HG03439 (cell line): ENCODE measurements at regions not wholly inside any gene's neighbourhood (a gene's known extent, or its start where the extent isn't known, plus 50 kb on each side); places are given as distances from the start of the nearest gene placed in this dataset.

Experiments
- ATAC-seq: cut with Tn5 transposase; IDR thresholded peaks from one replicate; pipeline ENCODE4 v1.9.1; 2021; ENCODE audit warnings: mild to moderate bottlenecking, moderate library complexity; ENCODE audit not compliant: unreplicated experiment

DNA sequence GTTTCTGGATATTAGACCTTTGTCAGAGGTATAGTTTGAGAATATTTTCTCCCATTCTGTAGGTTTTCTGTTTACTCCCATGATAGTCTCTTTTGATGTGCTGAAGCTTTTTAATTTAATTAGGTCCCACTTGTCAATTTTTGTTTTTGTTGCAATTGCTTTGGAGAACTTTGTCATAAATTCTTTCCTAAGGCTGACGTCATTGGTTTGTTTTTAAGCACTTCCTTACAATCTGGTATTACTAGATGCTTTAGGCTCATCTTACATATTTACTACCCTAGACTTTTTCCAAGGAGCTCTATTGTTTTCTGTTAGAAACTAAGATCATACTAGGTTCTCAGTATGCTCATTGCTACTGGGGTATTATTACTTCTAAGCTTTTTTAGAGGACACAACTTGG lies 806.3 kb downstream of the PDHA2 start:
- ATAC-seq: no peak

DNA sequence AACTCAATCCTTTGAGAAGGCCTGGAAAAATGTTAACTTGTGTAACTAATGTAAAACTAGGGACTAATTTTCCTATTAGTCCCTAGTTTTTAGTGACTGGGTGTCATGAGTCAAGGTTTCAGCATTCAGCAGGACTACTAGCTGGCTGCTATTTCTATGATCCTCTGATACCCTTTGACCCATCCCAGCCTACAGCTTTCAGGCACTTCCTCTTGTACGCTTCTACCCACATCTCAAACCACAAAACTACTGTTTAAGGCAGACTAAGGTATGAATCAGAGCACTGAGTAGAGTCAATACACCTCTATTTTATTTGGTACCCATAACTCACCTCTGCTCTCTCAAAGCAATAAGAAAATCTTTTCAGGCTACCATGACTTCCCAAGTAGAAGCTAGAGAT lies 809.6 kb downstream of the PDHA2 start:
- no peak for ATAC-seq

DNA sequence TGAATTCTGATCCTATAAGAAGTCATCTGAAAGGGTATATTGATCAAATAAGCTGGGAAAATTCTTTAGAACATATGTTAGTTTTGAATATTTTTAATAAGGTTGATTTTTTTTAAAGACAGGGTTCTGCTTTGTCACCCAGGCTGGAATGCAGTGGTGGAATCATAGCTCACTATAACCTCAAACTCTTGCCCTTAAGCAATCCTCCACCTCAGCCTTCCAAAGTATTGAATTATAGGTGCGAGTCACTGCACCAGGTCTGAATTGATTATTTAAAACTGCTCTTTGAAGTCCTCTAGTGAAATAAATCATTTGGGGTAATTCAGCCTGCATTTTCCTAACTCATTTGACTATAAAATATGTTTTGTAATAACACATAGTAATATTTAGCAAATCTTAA lies 812.3 kb downstream of the PDHA2 start:
- no peak for ATAC-seq

DNA sequence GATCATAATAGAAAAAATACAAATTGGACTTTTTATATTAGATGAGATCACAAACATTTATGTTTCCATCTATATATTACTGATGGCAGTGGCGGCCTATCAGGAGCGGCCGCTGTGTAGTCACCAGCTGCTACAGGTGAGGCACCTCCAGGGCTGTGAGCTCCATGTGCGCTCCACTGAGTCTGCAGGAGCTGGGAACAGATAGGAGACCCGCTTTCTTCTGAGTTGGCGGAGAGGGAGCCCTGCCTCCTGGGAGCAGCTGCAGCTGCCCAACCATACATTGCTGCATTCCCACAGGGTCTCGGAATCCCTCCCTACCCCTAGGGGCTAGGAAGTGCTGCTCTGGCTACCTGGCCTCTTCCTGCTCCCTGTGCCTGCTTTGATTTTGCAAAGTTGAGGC lies 812.9 kb downstream of the PDHA2 start:
- ATAC-seq: no peak

DNA sequence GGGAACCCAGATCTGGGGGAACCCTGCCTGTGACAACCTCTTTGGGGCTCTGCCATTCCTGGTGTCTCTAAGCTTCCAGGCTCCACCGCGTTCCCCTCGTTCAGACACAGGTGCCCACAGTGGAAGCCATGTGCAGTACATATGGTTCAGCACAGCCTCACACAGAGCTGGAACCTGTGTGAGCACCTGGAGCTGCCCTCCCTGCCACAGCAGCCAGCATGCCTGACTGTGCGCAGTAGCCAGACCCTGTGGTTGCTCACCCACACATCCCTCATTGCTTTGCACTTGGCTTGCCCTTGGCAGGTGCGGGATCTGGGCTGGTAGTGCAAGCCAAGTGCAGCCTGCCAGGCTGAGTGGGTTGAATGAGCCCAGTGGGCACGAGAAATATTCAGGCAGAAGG lies 814.2 kb downstream of the PDHA2 start:
- ATAC-seq: no peak

DNA sequence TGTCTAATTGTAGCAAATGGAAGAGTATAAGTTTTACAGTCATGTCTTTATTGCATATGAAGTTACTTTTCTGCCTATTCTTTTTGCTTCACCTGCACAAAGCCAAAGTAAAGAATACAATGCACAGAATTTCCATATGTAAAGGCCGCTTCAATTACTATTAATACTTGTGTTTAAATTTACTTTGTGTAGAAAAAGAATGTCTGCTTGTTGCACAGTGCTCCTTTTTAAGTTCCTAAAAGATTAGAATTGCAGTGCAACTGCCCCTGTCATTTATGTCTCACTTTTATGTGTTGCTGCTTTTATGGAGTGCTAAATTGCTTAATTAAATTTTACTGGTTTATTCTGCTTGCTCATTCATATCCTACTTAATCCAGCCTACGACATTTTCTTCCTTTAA lies 830.5 kb downstream of the PDHA2 start:
- ATAC-seq: no peak

DNA sequence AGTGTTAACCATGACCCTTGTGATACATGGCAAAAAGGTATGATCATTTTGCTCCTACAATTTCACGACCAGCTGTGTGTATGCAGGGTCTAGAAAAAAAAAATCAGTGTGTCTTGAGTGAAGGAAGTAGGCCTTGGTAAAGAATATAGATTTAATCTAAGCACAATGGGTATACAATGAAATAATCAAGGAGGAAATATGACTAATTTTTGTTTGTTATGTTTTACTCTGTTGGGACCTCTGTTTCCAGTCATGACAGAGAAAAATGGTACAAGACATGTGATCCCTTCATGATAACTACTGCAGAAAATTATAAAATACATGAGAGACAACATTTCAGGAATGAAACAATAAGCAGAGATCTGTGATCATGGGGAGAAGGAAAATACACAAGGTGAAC lies 835.5 kb downstream of the PDHA2 start:
- ATAC-seq: no peak

DNA sequence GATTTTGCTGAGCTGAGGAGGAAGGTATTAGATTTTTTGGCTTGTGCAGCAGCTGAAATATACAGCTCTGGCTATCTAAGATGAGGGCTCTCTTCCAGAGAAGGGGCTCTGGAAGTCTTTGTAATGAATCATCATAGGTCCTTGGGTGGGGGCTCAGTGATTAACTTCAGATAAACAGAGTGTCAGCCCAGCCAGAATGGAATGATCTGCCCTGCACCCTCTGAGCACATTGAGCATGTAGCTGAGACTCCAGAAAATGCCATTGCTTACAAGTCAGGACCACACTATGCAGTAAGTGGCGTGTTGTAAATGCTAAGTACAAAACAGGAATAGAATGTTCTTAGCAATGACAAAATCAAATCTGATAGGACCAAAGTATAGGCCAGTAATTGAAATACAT lies 836.0 kb downstream of the PDHA2 start:
- no peak for ATAC-seq

DNA sequence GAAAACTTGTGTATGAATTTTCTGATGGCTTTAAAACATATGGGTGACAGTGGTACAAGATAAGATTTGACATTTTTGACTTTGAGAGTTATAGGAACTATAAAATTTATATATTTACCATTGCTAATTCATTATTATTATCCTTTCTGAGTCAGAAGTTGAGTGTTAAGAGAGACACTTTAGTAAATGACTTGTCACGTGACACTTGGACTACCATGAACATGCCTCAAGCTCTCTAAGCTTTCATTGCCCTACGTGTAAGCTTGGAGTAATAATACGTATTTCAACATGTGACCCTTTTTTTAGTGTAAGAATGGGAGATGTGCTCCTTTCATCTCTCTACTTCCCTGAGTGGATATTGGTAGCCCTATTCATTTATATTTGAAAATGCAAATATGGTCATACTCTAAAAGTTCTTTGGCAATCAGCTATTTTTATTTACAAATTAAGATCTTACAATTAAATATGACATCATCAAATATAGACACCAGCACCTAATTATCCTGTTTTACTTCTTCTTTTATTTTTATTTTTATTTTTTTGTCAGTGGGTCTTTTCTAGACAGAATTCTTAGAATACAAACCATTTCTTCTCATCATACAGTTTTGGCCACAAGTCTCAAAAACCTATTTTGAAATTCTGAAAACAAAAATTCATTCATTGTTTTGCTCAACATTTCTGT lies 837.0 kb downstream of the PDHA2 start:
- ATAC-seq: no peak

DNA sequence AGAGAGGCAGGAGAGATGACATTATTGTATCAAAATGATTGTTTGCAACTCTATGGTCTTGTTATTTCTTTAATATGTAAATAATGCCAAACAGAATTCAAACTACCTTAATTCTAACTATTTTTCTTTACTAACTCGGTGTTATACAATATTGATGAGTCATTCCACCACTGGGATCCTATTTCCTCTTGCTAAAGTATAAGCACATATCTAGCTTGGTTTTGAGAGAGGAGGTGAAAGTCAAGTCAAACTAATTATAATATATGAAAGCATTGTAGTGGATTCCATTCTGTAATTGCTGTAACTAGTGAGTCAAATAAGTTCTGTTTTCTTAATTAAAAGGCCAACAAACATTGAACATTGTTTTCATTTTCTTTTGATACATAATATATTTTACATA lies 837.6 kb downstream of the PDHA2 start:
- no peak for ATAC-seq

DNA sequence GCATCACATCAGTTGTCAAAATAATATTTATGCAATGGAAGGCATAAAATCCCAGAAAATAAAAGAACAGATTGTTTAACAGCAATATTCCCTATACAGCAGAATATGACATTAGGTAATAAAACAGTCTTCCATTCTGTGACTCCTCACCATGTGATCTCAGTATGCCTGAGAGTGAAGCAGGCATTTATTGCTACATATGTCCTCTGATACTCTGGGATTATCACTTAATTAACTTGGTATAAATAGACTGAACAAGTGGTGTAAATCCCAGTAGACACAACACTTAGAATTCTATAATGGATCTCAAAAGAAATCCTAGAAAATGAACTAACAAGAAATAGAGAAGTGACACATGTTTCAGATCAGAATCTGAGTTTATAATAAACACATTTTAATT lies 841.3 kb downstream of the PDHA2 start:
- ATAC-seq: no peak

DNA sequence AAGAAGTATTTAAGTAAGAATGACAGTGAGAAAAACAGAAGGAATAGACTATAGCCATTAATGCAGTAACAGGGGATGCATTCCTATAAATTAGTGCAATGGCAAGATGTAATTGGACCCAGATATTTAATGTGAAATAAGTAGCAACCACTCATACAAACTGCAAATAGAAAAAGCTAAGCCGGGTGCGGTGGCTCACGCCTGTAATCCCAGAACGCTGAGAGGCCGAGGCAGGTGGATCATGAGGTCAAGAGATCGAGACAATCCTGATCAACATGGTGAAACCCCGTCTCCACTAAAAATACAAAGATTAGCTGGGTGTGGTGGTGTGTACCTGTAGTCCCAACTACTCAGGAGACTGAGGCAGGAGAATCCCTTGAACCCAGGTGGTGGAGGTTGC lies 845.8 kb downstream of the PDHA2 start:
- ATAC-seq: no peak

DNA sequence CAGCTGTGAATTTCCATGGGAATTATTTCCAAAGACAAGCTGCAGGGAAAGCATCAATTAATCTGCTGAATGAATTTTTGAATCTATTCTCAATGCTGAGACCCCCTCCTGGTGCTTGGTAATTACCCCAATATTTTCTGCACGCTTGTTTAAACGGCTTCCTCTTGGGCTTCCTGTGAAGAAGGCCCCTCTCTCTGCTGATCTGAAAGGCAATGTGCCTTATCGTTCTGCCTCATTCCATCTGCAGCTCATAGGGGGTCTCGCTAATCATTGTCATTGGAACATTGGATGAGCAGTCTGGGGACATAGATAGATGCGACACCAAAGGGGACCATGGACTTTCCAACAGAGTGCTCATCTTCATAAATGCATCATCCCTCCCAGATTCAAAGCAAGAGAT lies 851.6 kb downstream of the PDHA2 start:
- ATAC-seq: no peak

DNA sequence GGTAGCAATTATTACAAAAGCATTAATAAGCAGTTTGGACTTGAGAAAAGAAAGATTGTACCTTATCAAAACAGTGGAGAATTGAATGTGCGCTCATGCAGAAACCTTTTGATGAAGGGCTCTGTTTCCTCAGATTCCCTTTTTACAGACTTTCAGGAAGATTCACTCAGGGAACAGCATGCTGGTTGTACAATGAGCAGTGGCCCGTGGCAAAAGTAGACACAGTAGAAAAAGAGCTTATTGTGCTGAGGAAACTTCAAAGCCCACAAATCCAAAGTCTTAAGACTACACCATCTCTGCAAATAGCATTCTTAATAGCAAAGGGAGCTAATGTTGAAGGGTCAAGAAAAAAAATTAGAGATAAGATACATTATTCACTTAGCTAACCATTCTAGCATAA lies 858.9 kb downstream of the PDHA2 start:
- ATAC-seq: no peak

DNA sequence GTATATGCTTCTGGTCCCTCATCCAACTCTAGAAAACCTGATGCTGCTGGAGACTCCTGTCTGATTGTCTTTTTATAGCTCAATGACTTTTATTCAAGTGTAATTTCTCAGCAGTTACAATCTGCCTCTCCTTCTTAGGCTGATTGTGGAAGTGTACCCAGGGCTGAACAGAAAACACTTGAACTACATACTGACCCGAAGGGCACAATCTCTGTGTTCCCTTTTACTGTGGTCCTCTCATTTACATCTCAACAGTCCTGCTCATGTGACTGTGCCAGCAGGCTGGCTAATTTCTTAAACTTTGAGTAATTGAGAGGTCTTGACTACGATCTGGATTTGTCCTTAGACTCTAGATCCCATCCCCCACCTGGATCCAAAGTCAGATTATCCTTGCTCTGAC lies 863.4 kb downstream of the PDHA2 start:
- ATAC-seq: no peak

DNA sequence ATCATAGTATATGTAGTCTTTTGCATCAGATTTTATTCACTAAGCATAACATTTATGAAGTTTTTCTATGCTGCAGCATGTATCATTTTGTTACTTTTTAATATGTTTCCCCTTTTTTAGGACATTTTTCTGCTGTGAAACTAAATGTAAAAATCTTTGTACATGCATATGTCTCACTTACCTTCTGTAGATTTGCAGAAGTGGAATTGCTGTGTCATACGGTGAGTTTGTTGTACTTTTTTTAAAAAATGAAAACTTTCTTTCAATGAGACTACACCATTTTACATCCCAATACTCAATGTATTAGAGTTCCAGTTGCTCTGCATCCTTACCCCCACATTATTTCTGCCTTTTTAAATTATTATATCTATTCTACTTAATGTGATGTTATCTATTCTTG lies 868.9 kb downstream of the PDHA2 start:
- no peak for ATAC-seq

DNA sequence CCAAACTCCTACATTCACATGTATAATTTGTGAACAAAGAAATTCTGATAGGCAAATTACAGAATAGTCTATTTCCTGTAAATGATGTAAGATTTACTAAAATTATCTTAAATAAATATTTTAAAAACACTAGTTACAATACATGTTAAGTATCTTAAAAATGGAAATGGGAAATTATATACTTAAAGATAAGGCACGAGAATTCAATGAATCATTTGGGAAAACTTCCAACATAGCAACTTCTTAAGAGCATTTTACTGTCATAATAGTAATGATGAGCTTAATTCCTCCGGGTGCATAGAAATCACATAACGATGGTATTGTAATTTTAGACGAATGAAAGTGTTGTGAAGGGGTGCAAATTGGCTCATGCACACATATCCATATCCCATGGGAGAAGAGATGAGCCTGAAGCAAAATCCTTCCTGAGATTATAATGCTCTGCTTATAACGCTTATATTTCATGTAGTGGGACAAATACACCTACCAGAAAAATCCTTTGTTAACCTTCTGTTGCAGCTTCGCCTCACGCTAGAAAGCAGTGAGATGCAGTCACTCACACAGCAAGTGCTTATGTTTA lies 873.5 kb downstream of the PDHA2 start:
- no peak for ATAC-seq

DNA sequence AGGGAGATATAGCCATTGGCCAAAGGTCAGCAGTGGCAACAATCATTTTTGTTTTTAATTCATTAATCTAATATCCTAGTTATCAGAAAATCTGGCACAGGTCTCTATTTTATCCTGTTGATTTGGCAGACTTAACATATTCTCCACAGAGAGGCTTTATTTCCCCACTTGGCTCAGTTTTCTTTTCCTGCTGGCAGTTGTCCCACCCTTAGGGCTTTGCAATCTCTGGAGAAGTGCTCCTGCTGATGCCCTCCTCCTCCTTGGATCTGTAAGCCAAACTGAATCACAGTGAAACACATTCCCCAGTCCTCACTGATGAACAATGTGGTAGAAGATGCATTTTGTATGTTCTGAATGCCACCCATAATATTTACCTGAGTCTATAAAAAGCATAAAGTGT lies 889.7 kb downstream of the PDHA2 start:
- ATAC-seq: no peak

DNA sequence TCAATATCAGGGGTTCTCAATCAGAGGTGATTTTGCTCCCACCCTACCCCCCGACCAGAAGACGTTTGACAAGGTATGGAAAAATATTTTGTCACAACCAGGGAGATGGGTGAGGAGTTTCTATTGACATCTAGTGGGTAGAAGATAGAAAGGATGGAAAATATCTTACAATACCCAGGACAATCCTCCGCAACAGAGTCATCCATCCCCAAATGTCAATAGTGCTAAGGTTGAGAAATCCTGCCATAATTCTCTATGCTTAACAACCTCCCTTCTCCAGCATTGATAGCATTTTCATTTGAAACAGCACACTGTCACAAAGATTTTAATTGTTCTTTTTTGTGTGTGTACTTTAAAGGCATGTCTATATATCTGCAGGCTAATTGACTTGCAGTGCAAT lies 890.5 kb downstream of the PDHA2 start:
- no peak for ATAC-seq

DNA sequence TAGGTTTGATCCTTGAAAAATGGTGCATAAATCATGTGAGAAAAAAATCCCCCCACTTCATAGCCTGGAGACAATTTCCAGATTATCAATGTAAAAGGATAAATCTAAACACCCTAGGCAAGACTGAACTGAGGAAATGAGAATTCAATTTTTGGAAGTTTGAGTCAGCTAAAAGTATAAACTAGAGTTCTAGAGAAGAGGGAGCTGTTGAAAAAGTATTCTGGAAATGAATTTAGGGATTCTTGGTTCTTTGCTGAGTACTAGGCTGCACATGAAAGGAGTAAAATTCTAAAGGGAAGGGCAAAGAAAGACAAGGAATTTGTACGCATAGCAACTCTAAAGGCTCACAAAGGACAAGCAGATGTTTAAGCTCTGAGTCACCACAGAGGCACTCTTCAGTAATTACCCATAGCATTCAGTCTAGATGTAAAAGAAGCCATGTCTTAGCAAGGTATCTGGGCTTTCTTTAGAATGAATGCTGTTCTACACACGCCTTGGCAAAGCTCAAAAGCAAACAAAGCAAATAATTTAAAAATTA lies 896.5 kb downstream of the PDHA2 start:
- ATAC-seq: no peak

DNA sequence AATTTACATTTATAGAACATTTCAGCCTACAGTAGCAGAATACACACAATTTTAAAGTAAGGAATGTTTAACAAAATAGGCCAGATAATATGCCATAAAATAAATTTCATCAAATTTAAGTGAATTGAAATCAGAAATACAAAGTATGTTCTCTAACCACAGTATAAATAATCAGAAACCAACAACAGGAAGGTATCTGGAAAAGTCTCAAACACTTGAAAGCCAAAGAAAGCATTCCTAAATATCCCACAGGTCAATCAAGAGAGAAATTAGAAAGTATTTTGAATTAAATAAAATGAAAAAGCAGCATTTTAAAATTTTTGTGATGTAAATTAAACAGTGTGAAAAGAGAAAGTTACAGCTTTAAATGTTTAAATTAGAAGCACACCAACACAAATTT lies 899.2 kb downstream of the PDHA2 start:
- no peak for ATAC-seq

DNA sequence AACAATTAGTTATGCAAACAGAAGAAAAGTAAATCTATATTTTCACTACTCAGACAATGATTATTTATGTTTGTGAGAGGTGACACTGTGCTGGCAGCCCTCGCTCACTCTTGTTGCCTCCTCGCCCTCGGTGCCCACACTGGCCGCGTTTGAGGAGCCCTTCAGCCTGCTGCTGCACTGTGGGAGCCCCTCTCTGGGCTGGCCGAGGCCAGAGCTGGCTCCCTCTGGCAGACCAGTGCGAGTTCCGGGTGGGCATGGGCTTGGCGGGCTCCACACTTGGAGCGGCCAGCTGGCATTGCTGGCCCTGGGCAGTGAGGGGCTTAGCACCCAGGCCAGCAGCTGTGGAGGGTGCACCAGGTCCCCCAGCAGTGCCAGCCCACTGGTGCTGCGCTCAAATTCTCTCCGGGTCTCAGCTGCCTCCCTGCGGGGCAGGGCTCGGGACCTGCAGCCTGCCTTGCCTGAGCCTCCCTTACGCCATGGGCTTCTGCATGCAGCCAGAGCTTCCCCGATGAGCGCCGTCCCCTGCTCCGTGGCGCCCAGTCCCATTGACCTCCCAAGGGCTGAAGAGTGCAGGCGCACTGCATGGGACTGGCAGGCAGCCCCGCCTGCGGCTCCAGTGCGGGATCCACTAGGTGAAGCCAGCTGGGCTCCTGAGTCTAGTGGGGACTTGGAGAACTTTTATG lies 902.6 kb downstream of the PDHA2 start:
- no peak for ATAC-seq
